LNCaP clone FGC (cell line): ENCODE measurements at regions not wholly inside any gene's neighbourhood (a gene's known extent, or its start where the extent isn't known, plus 50 kb on each side); places are given as distances from the start of the nearest gene placed in this dataset.
"Not testable (repeated sequence)": the region's sequence is repeated elsewhere in the genome, so short reads cannot be mapped to it uniquely, and the experiment has no call there.

Source experiments
- DNase-seq: peaks from one replicate; pipeline ENCODE4 v3.0.0-alpha.2; 2011; ENCODE audit warnings: low read depth
- H3K4me3 ChIP-seq: 2 replicates; pipeline ENCODE4 v1.5.1; 2011; ENCODE audit warnings: mild to moderate bottlenecking, low read depth, low read length, control low read depth
- CTCF ChIP-seq: IDR thresholded peaks from 2 replicates; pipeline ENCODE4 v1.5.1; 2012; ENCODE audit warnings: mild to moderate bottlenecking; ENCODE audit not compliant: control insufficient read depth, insufficient read depth; ENCODE audit errors: extremely low read depth

GRCh38 chr17:31726980-31727427 lies 132.0 kb downstream of the COPRS start:
- no peak for DNase-seq
- no peak for TF ChIP-seq CTCF
- H3K4me3 ChIP-seq, result no peak overlapping the region

GRCh38 chr17:31724619-31725018 lies 134.4 kb downstream of the COPRS start:
- H3K4me3 ChIP-seq, result no peak overlapping the region
- TF ChIP-seq CTCF, result no peak
- no peak for DNase-seq

- DNase-seq, result no peak
- TF ChIP-seq CTCF, result no peak
- H3K4me3 ChIP-seq, result no peak overlapping the region
Measured at GRCh38 chr17:31724026-31724425, 135.0 kb downstream of the COPRS start.

GRCh38 chr17:31722251-31723056 lies 136.6 kb downstream of the COPRS start:
- no peak for TF ChIP-seq CTCF
- no peak overlapping the region for H3K4me3 ChIP-seq
- no peak for DNase-seq

- no peak overlapping the region for H3K4me3 ChIP-seq
- TF ChIP-seq CTCF, result no peak
- DNase-seq, result no peak
Measured at GRCh38 chr17:31721291-31722025, 137.6 kb downstream of the COPRS start.

- DNase-seq, H3K4me3 ChIP-seq: not testable (repeated sequence)
Measured at GRCh38 chr17:31717251-31717650, 141.8 kb downstream of the COPRS start.

GRCh38 chr17:31715446-31715845 lies 143.6 kb downstream of the COPRS start:
- H3K4me3 ChIP-seq, result no peak overlapping the region
- no peak for DNase-seq
- no peak for TF ChIP-seq CTCF
